PC-9 (cell line): ENCODE measurements at regions not wholly inside any gene's neighbourhood (a gene's known extent, or its start where the extent isn't known, plus 50 kb on each side); places are given as distances from the start of the nearest gene placed in this dataset.

Source experiments
- BruUV-seq: library from RNA; stranded (reverse); fragments of 400-500 nt; replicated peaks from 2 replicates; lab custom pipeline; 2021; lab: Mats Ljungman, UMichigan
- CTCF ChIA-PET: fragments of 300-600 bp; sonication (Branson Sonifier 250); formaldehyde crosslinking; loops from one replicate; lab custom pipeline; 2022; ENCODE audit warnings: antibody characterized with exemption; lab: Charles Lee
- POLR2A ChIA-PET: fragments of 300-600 bp; sonication (Branson Sonifier 250); formaldehyde crosslinking; loops from one replicate; lab custom pipeline; 2022; ENCODE audit warnings: antibody characterized with exemption; ENCODE audit not compliant: unreplicated experiment; lab: Charles Lee
- DNase-seq, 2 experiments: peaks; one replicate each; pipeline versions ENCODE4 v3.0.0 to v3.0.0-alpha.2; 2015 to 2022; ENCODE audit warnings: mixed read lengths in 1 of 2
- H2AFZ ChIP-seq: fragments of 200-600 bp; sonication (generic); 2 replicates; pipeline ENCODE4 v1.8.1; 2017; ENCODE audit warnings: antibody characterized with exemption
- H3F3A ChIP-seq: fragments of 200-600 bp; sonication (generic); 2 replicates; pipeline ENCODE4 v1.8.1; 2017; ENCODE audit warnings: antibody characterized with exemption, mild to moderate bottlenecking, low read depth; ENCODE audit not compliant: insufficient read depth
- H3K27ac ChIP-seq: fragments of 200-600 bp; sonication (generic); 2 replicates; pipeline ENCODE4 v1.6.1; 2016; ENCODE audit warnings: mixed run types
- H3K27me3 ChIP-seq: fragments of 200-600 bp; sonication (generic); 2 replicates; pipeline ENCODE4 v1.6.1; 2016; ENCODE audit warnings: low read depth, mixed run types; ENCODE audit not compliant: insufficient read depth
- H3K36me3 ChIP-seq: fragments of 200-600 bp; sonication (generic); 2 replicates; pipeline ENCODE4 v1.6.1; 2016; ENCODE audit warnings: low read depth, mixed run types
- H3K4me1 ChIP-seq: fragments of 200-600 bp; sonication (generic); replicated peaks from 2 replicates; pipeline ENCODE4 v1.6.1; 2016; ENCODE audit warnings: mixed run types; ENCODE audit not compliant: insufficient read depth
- H3K4me2 ChIP-seq: fragments of 200-600 bp; sonication (generic); 2 replicates; pipeline ENCODE4 v1.6.1; 2017; ENCODE audit warnings: mixed run types
- H3K4me3 ChIP-seq: fragments of 200-600 bp; sonication (generic); 2 replicates; pipeline ENCODE4 v1.6.1; 2016; ENCODE audit warnings: mixed run types
- H3K79me2 ChIP-seq: fragments of 200-600 bp; sonication (generic); 2 replicates; pipeline ENCODE4 v1.6.1; 2017; ENCODE audit warnings: low read depth, mixed run types
- H3K9me2 ChIP-seq: fragments of 200-600 bp; sonication (generic); 2 replicates; pipeline ENCODE4 v1.8.1; 2017; ENCODE audit warnings: mild to moderate bottlenecking; ENCODE audit not compliant: insufficient read depth
- H3K9me3 ChIP-seq: fragments of 200-600 bp; sonication (generic); 2 replicates; pipeline ENCODE4 v1.8.1; 2016; ENCODE audit warnings: low read depth; ENCODE audit not compliant: insufficient read depth
- H4K20me1 ChIP-seq: fragments of 200-600 bp; sonication (generic); 2 replicates; pipeline ENCODE4 v1.8.1; 2017; ENCODE audit not compliant: insufficient read depth
- CTCF ChIP-seq: fragments of 200-600 bp; sonication (generic); conservative IDR thresholded peaks from 2 replicates; pipeline ENCODE4 v1.6.1; 2017; ENCODE audit warnings: mixed run types, antibody characterized with exemption, mild to moderate bottlenecking, moderate library complexity
- EZH2 ChIP-seq: fragments of 200-600 bp; sonication (generic); IDR thresholded peaks from 2 replicates; pipeline ENCODE4 v1.8.0; 2017; ENCODE audit warnings: antibody characterized with exemption, low read depth
- intact Hi-C: fragments of 100-400 bp; cut with micrococcal nuclease; formaldehyde crosslinking; loops from one replicate; pipeline ENCODE4 v1.10.0; 2022; ENCODE audit not compliant: unreplicated experiment

- no peak overlapping the region for H3K4me3 ChIP-seq
- no peaks in the 10 kb centered on the region; the same call in 1 of the 2 replicates for H3F3A ChIP-seq
- H3K36me3 ChIP-seq, result no peaks in the 10 kb centered on the region
- no peaks in the 10 kb centered on the region for H3K9me2 ChIP-seq
- no peaks in the 10 kb centered on the region for H3K27me3 ChIP-seq
- no peaks in the 10 kb centered on the region for H3K79me2 ChIP-seq
- BruUV-seq, result no TSS peak
- CTCF ChIA-PET, result no interaction called here
- POLR2A ChIA-PET, result no interaction called here
- H3K27ac ChIP-seq, result no peak overlapping the region
- no peak for DNase-seq
- H4K20me1 ChIP-seq, result no peaks in the 10 kb centered on the region
- intact Hi-C loops, result no loop called here
- no peak for TF ChIP-seq EZH2
- no peak for TF ChIP-seq CTCF
- H3K4me1 ChIP-seq, result no peaks in the 10 kb centered on the region
- no peak overlapping the region for H3K4me2 ChIP-seq
- no peak overlapping the region for H2AFZ ChIP-seq
- 0 out of 2 replicates have a peak, but pooled peaks cover 6% of the 10 kb centered on the region for H3K9me3 ChIP-seq
Measured at GRCh38 chr5:82595113-82595512, 317.0 kb upstream of the RPS23 start.

GRCh38 chr5:82594097-82594496 is 315.9 kb upstream of the RPS23 start:
- ChIA-PET POLR2A (no interaction called here), CTCF (no interaction called here)
- BruUV-seq, result no TSS peak
- TF ChIP-seq EZH2 (no peak), CTCF (no peak)
- Histone ChIP-seq H4K20me1 (no peaks in the 10 kb centered on the region), H3K4me2 (no peak overlapping the region), H3K9me2 (no peaks in the 10 kb centered on the region), H3K79me2 (no peaks in the 10 kb centered on the region), H3K27me3 (no peaks in the 10 kb centered on the region), H3K9me3 (0 out of 2 replicates have a peak, but pooled peaks cover 6% of the 10 kb centered on the region), H3K4me3 (no peak overlapping the region), H2AFZ (no peak overlapping the region), H3F3A (no peaks in the 10 kb centered on the region; the same call in 1 of the 2 replicates), H3K27ac (no peak overlapping the region), H3K36me3 (no peaks in the 10 kb centered on the region), H3K4me1 (no peaks in the 10 kb centered on the region)
- intact Hi-C loops, result no loop called here
- DNase-seq, result no peak

- ChIA-PET CTCF (no interaction called here), POLR2A (no interaction called here)
- intact Hi-C loops, result no loop called here
Measured at GRCh38 chr5:82593481-82593880, 315.3 kb upstream of the RPS23 start.

More at GRCh38 chr5:82593481-82593880, 315.3 kb upstream of the RPS23 start:
- Histone ChIP-seq H4K20me1 (no peaks in the 10 kb centered on the region), H3F3A (no peaks in the 10 kb centered on the region), H3K27me3 (no peaks in the 10 kb centered on the region), H3K79me2 (no peaks in the 10 kb centered on the region), H3K4me2 (no peak overlapping the region), H3K4me1 (no peaks in the 10 kb centered on the region), H3K4me3 (no peak overlapping the region), H3K27ac (no peak overlapping the region), H3K9me3 (0 out of 2 replicates have a peak, but pooled peaks cover 6% of the 10 kb centered on the region), H2AFZ (no peak overlapping the region), H3K36me3 (no peaks in the 10 kb centered on the region), H3K9me2 (no peaks in the 10 kb centered on the region)
- BruUV-seq, result no TSS peak
- TF ChIP-seq EZH2, result no peak
- TF ChIP-seq CTCF, result no peak
- no peak for DNase-seq
